ENCODE measurements at regions not wholly inside any gene's neighbourhood (a gene's known extent, or its start where the extent isn't known, plus 50 kb on each side); places are given as distances from the start of the nearest gene placed in this dataset.

DNA sequence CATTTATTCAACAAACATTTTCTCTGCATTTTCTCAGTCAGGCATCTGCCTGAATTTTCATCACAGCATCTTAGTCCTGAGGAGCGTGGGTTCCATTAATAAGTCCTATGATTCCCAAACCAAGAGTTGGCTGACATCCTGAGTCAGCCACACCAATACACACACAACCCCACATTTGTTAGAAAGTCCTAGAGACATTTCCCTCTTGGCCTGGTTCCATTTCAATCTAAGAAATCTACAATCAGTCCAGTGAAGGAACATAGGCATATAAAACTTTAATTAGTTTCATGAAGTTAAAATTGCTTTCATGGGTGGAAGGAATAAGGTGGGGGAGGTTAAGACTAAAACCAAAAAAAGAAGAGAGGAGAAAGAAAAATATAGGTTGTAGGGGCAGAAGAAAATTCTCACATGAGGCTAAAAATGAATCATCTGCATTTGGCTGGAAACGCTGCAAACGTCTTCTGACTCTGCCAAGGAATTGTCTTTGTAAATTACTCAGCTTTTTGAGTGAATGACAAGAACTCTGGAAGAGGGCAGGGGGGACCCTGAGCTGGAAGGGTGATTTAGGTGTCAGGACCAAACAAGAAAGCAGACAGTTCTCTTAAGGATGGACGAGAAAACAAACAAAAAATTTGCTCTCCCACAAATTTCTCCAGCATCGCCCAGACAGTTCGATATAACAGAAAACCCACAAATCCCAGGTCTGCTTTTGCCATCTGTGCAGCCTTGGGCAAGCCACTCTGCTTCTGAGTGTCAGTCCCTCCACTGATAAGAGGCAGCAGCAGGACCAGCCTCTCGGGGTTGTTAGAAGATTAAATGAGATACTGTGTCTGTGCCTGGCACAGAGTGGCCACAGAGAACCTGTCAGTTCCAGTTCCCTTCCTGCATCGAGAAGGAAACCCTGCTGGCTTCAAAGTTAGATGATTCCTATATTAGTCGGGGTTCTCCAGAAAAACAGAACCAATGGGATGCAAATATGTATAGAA lies 289.7 kb downstream of the CDK5RAP2 start:
- DNase-seq, result no peak

DNA sequence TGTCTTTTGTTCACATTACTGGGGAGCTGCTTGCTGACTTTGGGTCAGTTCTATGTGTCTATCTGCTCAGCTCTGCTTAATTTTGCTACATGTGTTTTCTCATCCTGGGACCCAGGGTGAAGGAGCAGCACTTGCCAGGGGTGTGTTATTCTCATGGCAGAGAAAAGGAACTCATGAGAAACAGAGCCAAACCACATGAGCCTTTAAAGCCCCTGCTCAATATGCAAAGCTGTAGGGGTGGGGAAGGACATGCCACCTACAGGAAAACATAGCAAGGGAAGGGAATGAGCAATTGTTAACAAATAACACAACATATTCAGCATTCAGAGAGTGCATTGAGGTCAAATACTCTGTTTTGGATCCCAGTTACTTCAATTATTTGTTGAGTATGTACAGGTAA lies 290.9 kb downstream of the CDK5RAP2 start:
- DNase-seq, result no peak

DNA sequence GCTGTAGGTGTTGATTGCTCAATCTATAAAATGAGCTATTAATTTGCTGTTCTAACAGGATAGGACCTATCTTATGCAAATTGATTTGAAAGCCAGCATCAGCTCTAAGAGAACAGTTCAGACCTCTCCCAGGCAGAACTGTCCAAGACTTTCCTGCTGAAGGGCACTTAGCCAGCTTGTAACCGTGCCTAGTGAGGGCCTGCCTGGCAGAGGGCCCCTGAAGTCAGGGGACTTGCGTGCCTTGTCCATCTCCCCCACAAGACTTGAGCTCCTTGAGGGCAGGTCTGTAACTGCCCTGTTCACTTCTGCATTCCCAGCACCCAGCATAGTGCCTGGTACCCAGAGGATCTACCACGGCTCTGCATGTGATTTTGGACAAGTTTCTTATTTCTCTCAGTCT lies 293.4 kb downstream of the CDK5RAP2 start:
- no peak for DNase-seq

DNA sequence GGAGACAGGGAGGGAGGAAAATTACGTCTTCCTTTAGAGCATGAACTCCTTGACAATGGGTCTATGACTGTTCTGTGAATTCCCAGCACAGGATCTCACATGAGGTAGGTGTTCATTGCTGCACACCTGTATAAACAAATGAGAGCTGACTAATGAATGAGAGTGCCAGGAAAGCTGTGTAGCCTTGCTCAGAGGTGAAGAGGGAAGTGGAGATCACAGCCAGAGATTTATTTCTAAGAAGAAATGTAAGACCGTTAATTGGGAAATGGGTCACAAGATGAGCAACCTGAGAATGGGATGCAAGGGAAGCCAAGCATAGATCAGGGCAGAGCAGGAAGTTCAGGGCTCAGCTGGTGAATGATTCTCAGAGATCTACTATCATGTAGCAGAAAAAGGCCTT lies 295.1 kb downstream of the CDK5RAP2 start:
- no peak for DNase-seq

DNA sequence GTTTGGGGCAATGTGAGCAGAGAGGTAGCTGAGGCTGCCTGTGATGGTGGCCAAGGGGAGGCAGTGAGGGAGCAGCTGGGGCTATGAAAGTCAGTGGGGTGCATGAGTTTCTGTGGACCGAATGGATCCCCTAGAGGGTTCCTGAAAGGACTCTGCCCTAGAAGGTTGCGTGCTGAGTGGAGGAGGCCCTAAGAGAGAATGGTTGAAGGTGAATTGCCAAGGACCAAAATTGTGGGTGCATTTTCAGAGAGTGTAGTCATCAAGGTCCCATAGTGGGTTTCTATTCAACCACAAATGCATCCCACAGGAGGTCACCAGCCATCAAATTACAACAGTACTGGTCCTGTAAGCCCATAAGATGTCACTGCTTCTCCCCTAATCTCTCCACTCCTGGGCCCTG lies 298.3 kb downstream of the CDK5RAP2 start:
- no peak for DNase-seq

DNA sequence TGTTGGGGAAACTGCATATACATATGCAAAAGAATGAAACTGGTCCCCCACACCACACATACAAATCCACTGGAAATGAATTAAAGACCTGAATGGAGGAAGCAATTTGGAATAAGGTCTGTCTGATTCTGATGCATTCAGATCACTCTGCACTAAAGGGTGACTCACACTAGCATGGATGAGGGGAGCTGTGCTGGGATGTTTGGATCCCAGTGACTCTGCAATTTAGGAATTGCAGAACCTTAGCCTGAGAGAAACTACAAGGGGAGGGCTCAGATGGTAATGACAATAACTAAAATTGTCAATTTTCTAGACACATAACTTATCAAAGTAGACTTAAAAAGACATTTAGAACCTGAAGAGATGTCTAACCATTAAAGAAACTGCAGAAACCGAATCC lies 312.0 kb downstream of the CDK5RAP2 start:
- DNase-seq, result no peak

DNA sequence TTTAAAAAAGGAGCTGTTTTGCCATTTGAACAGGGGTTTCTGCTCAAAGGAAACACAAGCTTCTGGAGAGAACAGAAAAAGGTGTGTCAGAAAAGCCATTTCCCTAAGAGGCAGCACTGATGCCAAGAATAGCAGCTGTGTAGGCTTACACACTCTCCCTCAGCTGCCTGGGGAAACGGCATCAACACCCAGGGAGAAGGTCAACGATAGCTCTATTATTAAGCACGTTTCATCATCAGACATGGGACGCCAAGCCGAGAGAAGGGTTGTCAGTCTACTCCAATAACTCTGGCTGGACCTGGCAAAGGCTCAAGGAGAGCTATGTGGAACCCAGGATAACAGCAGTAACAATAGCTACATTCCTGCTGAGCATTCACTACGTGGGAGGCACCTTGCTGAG lies 314.2 kb downstream of the CDK5RAP2 start:
- DNase-seq, result no peak

DNA sequence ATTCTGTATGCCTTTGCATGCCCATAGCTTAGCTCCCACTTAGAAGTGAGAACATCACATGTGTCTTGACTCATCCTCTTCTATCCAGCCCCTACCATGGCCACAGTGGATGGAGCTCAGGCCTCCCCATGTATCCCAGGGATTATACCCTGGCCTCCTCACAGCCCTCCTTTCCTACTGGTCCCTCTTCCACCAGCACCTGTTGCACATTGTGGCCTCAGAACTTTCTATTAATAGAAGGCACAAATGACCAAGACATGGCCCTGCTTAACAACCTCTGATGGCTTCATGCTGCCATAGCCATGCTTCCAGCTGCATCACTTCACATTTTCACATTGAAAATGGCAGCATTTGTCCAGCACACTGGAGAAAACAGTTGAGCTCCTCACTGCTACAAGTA lies 315.4 kb downstream of the CDK5RAP2 start:
- DNase-seq, result no peak

DNA sequence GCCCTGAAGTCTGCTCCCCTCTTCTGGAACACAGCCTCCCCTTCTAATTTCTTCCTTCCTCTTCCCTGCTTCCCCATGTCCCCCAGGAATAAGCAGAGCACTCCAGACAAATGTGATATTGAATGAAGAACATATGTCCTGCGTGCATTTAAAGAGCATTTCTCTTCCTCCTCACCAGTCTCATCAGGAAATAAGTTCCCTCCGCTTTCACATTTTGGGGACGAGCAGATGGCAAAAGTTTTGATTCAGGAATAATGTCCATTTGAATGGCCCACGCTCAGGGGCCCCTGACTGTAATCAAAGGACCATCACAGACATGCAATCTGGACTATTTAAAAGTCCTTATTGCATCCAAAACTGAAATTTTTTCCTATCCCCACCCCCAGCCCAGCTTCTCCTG lies 316.1 kb downstream of the CDK5RAP2 start:
- DNase-seq, result no peak

DNA sequence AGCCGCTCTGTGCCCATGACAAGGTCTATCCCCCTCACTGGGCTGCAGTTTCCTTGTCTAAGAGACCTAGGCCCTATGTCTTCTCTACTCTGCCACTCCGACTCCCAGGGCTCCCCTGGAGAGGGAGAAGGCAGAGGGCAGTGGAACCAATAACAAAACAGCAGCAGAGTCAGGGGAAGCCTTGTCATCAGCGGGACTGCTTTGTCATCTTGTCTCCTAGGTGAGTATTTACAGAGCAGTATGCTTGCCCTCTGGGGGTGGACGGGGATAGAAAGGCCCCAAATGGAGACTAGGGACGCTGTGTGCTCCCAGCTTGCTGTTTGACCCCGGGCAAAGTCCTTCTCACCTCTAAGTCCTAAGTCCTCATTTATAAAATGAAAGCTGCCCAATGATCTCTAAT lies 318.5 kb downstream of the CDK5RAP2 start:
- no peak for DNase-seq

DNA sequence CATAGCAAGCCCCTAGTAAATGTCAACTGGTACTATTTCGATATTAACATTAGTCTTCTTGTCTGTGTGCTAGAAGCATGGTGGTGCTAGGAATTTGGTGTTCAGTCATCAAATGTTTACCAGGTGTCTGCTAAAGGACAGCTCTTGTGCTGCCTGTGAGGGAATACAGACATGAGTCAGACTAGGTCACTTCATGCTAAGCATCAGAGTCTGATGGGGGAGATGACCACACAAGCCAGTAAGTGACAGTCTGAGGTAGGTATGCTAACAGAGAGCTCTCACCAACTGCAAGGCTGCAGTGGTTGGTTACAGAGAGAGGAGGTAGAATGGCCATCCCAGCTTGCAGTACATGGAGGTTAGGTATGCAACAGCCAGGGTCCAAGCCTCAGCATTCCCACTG lies 320.9 kb downstream of the CDK5RAP2 start:
- DNase-seq, result no peak

DNA sequence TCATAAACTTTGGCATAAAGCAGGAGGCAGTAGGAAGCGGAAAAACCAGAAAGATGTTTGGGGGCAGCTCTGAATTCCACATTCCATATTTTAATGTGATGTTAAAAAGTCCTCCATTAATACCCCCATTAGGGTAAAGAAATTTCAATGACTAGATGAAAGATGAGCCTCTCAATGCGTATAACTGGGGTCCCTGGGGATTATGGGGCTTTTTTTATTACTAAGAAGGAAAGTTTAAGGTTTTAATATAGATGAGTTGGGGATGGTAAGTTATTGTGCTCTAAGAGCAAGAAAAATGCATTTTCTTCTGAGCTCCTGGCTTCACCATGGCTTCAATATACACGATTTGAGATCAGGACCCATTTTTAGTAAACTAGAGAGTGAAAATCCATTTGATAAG lies 321.9 kb downstream of the CDK5RAP2 start:
- no peak for DNase-seq

DNA sequence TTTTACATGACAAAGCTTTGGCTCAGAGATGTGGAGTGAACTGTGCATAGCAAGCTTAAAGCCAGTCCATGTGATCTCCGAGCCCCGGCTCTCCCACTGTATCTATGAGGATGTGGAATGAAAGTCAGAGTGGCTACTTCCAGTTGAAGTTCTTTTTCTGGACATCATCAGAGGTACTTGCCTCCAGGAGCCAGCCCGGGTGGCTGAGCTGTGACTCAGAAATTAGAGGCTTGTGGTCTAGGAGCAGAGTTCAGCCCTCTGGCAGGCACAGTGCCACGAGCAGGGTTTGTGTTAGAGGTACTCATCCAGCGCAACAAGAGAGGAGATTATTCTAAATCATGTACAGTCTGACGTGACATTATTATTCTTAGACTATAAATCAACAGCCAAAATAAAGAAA lies 322.5 kb downstream of the CDK5RAP2 start:
- DNase-seq, result no peak

DNA sequence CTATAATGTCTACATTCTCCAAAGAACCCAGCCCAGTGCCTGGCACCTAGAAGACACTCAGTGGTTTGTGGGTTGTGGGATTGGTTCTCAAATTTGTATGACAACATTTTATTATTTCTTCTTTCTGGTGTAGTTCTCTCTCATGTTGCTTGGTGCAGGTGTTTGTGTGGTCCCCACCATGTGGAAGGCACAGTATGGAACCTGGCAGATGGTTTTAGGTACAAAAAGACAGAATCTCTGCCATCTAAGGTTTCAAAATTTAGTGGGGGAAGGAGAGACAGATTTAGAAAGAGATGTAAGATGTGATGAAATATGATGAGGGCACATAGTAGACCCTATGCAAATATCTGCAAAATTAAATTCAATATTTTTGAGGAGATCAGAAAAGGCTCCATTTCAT lies 323.8 kb downstream of the CDK5RAP2 start:
- DNase-seq, result no peak

DNA sequence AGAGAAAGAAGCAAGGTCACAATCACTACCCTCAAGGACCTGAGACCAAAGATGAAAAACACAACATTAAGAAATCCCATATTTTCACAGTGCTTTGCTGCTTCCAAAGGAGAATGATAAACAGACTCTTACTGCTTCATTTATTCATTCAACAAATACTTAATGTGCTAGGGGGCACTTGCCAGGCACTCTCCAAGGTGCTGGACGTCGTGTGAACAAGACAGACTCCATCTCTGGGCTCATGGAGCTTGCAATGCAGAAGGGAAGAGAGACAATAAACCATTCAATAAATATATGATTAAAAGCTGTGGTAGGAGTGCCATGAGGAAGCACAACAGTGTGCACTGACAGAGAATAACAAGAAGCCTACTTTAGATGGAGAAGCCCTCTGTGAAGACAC lies 327.7 kb downstream of the CDK5RAP2 start:
- DNase-seq, result no peak

DNA sequence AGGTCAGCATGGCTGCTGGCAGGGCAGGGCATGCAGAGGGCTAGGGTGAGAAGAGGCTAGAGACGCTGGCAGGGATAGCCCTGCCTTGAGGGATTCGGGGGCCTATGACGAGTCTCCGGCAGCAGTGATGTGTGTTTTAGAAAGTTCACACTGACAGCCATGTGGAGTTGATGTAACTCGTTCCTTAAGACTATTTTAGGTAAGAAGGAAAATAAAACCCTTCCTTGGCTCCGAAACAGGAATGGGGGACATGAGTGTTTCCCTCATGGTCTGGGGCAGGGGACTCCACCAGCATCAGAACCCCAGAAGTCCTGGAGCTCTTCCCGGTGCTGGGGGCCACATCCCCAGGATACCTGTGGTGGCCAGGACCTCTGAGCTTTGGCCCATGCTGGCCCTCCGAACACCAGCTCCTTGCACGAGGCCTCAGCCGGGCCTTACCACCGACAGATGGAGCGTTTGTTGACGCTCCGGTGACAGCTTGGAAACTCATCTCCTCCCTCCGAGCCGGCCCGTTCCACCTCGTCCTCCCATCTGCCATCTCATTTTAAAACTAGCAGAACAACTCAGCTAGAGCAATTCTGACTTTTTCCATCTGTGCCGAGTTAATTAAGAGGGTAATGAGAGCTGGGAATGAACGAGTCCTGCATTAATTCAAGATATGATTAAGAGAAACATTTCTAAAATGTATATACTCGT lies 337.7 kb downstream of the CDK5RAP2 start:
- no peak for DNase-seq

DNA sequence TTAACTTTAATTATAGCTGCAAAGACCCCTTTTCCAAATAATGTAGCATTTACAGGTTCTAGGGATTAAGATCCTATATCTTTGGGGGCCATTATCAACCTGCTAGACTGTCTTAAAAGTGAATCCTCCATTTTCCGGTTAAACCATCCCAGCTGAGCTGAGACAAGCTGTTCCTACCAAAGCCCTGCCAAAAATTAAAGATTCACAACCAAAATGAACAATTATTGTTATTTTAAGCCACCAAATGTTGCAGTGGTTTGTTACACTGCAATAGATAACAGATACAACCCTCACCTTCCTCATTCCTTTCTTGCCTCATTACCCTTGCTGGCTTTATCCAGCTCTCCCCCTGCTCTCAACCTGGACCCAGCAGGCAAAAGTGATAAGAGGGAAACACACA lies 343.4 kb downstream of the CDK5RAP2 start:
- DNase-seq, result no peak

DNA sequence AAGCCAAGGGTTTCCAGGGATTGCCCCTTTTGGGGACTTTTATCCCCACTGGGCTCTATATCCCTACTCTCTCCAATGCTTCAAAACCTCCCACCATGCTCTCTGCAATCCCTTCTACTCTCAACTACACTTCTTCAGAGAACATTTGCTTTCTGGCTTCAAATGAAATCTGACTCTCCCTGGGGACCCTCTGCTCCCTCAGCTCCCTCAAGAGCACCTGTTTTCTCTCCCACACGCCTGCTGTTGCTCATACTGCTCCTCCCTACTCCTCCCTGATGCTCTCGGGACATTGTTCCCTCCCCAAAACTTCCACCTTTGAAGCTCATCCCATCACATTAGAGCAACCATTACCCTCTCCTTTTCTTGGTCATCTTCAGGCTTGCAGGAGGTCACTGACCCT lies 344.9 kb downstream of the CDK5RAP2 start:
- no peak for DNase-seq

DNA sequence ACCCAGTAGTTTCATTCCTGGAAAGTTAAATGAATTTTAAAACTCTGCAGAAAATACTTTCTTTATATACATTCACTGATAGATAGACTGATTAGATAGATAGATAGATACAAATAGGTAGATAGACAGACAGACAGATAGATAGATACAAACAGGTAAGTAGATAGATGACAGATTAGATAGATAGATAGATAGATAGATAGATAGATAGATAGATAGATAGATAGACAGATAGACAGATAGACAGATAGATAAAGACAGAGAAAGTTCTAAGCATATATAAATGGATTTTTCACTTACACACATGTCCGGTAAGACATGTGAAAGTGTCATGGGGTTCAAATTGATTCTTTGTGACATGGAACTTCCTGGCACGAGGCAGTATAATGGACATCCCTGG lies 349.7 kb downstream of the CDK5RAP2 start:
- no peak for DNase-seq

DNA sequence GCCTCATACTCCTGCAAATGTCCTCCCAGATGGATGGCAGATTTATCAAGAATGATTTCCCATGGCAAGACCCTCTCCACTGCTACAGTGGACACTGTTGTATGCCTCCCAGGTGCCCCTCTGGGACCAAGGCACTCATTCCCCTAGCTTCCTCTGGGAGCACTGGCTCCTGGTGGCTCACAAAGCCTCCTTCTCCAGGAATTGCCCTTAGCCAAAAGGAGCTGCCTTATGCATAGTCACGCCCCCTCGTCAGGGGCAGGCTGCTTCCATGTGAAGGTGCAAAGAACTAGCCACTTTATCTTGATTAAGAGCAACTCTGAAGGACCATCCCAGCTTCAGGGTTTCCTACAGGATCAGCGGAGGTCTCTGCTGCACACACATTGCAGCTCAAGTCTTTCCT lies 358.1 kb downstream of the CDK5RAP2 start:
- DNase-seq, result no peak

DNA sequence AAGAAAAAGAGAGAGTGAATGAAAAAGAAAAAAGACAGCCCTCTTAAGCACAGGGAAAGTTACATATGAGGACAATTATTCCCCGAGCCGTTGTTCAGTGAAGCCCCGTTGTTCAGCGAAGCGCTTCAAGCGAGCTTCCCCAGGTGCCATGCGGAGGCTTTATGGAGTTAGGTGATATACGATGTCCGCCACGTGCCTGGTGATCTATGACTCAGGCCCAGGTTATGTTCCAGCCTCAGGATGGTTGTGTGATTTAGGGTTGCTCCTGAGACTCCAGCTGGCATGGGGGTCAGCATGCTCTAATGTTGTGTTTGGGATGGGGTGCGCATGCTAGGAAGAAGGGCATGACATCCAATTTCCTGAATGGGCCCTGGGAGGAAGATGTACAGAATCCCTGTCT lies 365.6 kb downstream of the CDK5RAP2 start:
- no peak for DNase-seq

DNA sequence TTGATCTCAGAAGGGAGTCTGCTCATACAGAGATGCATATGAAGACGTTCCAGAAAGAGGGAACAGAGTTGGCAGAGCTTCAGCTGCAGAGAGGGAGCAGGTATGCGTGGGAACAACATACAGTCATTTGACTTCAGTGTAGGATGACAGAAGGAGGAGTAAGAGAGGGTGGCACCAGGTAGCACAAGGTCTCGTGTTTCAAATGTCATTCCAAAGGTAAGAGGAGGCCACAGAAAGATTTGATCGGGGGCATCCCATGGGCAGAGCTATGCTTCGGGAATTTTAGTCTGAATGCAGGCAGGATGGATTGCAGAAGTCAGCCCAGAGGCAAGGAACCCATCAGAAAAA lies 367.1 kb downstream of the CDK5RAP2 start:
- DNase-seq, result no peak

DNA sequence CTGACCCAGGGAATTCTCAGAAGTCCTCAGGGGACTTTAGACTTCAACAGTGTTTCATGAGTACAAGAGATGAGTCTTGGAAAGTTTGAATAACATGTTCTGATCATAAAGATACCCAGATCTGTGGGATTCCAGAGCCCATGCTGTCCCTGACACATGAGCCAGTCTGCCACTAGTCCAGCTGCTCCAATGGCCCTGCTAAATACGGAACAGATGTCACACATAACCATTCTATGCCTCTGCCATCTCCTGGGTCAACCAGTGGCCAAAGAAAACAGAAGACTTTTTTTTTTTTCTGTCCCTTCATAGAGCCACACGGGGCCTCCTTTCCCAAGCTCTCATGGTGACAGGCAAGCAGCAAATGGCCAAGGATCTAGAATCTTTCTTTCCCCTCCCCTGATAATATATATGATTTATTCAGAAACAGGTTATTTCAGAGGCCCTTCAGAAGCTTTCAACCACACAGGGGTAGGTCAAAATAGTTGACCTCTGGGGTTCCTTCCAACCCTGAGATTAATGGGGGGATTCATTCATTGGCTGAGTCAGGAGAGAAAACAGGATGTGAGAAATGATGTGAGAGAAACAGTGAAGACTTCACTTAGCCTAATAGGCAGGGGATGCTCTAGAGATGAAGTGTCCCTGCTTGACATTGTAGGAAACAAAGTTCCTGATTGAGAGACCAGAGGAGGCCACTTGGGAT lies 367.7 kb downstream of the CDK5RAP2 start:
- DNase-seq, result no peak

DNA sequence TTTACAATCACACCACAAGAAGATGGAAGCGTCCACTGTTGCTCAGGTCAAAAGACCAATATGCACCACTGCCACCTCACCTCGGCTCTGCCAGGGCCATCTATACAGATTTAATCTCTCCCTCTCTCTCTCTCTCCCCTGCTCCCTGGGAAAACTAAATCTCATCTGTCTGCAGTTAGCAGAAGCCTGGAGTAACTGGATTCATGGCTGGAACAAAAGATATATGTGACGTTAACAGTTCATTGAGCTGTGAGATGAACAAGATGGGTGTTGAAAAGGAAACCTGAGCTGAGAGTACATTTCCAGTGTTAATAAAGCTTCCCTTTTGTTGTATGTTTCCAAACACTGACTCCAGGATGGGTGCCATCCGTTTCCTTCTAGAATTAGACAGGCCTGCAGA lies 369.7 kb downstream of the CDK5RAP2 start:
- DNase-seq, result no peak

Measured in activated naive CD4-positive, alpha-beta T cell treated with Interleukin-2 at 50 U/mL for 16 hours (primary cell).